ENCODE measurements at regions not wholly inside any gene's neighbourhood (a gene's known extent, or its start where the extent isn't known, plus 50 kb on each side); places are given as distances from the start of the nearest gene placed in this dataset.

- TF ChIP-seq CTCF (optimal IDR thresholded peaks at IDR 0.05 in 1 of 3, IDR thresholded peaks at IDR 0.05 in 1 of 3, conservative IDR thresholded peaks at IDR 0.05 in 1 of 3; ENCODE audit: extremely low read depth in 1 of 3, insufficient read depth in 2 of 3, low read length in 3 of 3) (no peak), EZH2 (IDR thresholded peaks at IDR 0.05; ENCODE audit: low read length) (no peak)
These were observed 1581.7 kb downstream of the EFNA5 start for GRCh38 chr5:106089073-106089472.
